ENCODE measurements at regions not wholly inside any gene's neighbourhood (a gene's known extent, or its start where the extent isn't known, plus 50 kb on each side); places are given as distances from the start of the nearest gene placed in this dataset.

DNA sequence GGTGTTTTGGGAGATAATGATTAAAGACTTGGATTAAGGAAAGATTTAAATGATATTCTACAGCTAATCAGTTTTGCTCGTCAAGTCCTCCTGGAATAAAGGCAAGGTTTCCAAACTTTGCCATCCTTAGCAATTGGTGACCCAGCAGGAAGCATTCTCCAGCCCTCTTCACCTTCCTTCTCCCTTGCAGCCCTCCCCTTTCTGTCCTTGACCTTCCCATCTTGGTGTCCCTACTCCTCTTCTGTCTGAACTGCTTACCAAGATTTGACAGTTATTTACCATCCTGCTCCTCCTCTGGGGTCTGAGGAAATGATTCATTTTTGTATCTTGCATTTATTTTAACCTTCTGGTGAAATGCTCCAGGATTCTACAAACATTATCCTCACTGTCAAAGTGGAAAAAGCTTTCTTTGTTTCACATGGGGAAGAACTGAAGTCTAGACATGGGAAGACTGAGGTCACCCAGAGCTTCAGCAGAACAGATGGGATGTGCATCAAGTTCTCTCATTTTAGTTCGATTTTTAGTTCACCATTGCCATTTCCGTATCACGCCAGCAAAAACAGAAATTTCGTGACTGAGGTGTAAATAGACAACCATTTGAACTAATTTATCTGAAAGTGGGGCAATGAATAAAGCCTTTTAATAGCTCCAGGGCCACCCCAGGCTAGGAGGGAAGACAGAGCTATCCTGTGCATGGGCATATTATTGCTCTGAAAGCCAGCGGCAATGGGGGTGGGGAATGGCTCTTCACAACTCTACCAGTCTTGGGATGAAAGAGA is 504.4 kb upstream of the PLXNA2 start:
- no peak overlapping the region for H3K4me2 ChIP-seq (ENCODE audit: insufficient read depth, low read length)
- TF ChIP-seq EZH2 (IDR thresholded peaks at IDR 0.05; ENCODE audit: borderline replicate concordance, low read depth, low read length, severe bottlenecking): no peak
- TF ChIP-seq, protein P1, sequence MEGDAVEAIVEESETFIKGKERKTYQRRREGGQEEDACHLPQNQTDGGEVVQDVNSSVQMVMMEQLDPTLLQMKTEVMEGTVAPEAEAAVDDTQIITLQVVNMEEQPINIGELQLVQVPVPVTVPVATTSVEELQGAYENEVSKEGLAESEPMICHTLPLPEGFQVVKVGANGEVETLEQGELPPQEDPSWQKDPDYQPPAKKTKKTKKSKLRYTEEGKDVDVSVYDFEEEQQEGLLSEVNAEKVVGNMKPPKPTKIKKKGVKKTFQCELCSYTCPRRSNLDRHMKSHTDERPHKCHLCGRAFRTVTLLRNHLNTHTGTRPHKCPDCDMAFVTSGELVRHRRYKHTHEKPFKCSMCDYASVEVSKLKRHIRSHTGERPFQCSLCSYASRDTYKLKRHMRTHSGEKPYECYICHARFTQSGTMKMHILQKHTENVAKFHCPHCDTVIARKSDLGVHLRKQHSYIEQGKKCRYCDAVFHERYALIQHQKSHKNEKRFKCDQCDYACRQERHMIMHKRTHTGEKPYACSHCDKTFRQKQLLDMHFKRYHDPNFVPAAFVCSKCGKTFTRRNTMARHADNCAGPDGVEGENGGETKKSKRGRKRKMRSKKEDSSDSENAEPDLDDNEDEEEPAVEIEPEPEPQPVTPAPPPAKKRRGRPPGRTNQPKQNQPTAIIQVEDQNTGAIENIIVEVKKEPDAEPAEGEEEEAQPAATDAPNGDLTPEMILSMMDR (IDR thresholded peaks at IDR 0.05; ENCODE audit: borderline replicate concordance, extremely low read depth, low read length, poor library complexity, severe bottlenecking): no peak

DNA sequence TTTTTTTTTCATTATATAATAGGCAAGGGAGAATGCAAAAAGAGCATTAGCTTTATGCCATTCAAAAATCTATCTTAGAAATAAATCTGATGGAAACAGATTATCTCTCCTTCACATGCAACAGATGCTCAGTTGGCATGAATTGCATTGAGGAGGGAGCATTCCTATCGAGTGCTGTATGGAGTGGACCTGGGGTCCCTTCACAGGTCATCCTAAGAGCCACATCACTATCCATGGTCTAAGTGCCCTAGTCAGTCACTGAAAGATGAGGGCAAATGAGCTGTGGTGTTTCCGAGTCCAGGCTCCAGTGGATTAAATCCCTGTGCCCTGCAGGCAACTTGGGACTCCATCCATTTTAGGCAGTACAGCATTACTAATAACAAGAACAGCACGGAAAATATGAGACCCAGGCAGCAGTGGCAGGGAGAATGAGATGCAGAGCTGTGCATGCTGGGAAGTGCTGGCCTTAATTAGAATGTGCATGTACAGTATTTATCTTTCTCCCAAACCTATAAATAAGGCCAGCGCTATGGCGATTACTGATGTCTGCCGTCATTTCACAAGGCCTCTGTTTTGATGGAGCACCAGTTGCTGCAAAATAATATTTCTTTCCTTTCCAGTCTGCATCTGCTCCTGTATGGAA is 512.3 kb upstream of the PLXNA2 start:
- Histone ChIP-seq H3K4me2 (ENCODE audit: insufficient read depth, low read length) (no peak overlapping the region), H3K9ac (ENCODE audit: low read depth, low read length) (no peak overlapping the region), H3K9me3 (ENCODE audit: insufficient read depth, low read length, severe bottlenecking) (no peaks in the 10 kb centered on the region), H2AFZ (ENCODE audit: low read depth, low read length) (no peak overlapping the region), H3K79me2 (ENCODE audit: insufficient read depth, low read length) (no peaks in the 10 kb centered on the region), H4K20me1 (ENCODE audit: insufficient read depth, low read length) (no peaks in the 10 kb centered on the region), H3K36me3 (ENCODE audit: insufficient read depth, low read length) (no peaks in the 10 kb centered on the region), H3K4me3 (ENCODE audit: low read depth in 1 of 2, low read length in 2 of 2) (no peak overlapping the region), H3K4me1 (ENCODE audit: insufficient read depth, low read length) (no peaks in the 10 kb centered on the region), H3K27ac (ENCODE audit: low read length) (no peak overlapping the region), H3K27me3 (ENCODE audit: insufficient read depth, low read length, poor library complexity) (no peaks in the 10 kb centered on the region)
- DNase-seq (no peak), ATAC-seq (ENCODE audit: insufficient read depth, low read depth) (no peak)
- TF ChIP-seq, protein P1 (IDR thresholded peaks at IDR 0.05; ENCODE audit: borderline replicate concordance, extremely low read depth, low read length, poor library complexity, severe bottlenecking): no peak
- TF ChIP-seq EZH2 (IDR thresholded peaks at IDR 0.05; ENCODE audit: borderline replicate concordance, low read depth, low read length, severe bottlenecking): no peak

More for the DNA sequence above, 504.4 kb upstream of the PLXNA2 start:
- ATAC-seq (ENCODE audit: insufficient read depth, low read depth) (no peak), DNase-seq (no peak)
- Histone ChIP-seq H2AFZ (ENCODE audit: low read depth, low read length) (no peak overlapping the region), H3K36me3 (ENCODE audit: insufficient read depth, low read length) (no peaks in the 10 kb centered on the region), H4K20me1 (ENCODE audit: insufficient read depth, low read length) (no peaks in the 10 kb centered on the region), H3K4me1 (ENCODE audit: insufficient read depth, low read length) (no peaks in the 10 kb centered on the region), H3K9me3 (ENCODE audit: insufficient read depth, low read length, severe bottlenecking) (no peaks in the 10 kb centered on the region), H3K4me3 (ENCODE audit: low read depth in 1 of 2, low read length in 2 of 2) (no peak overlapping the region), H3K9ac (ENCODE audit: low read depth, low read length) (no peak overlapping the region), H3K79me2 (ENCODE audit: insufficient read depth, low read length) (no peaks in the 10 kb centered on the region), H3K27ac (ENCODE audit: low read length) (no peak overlapping the region), H3K27me3 (ENCODE audit: insufficient read depth, low read length, poor library complexity) (no peaks in the 10 kb centered on the region)

DNA sequence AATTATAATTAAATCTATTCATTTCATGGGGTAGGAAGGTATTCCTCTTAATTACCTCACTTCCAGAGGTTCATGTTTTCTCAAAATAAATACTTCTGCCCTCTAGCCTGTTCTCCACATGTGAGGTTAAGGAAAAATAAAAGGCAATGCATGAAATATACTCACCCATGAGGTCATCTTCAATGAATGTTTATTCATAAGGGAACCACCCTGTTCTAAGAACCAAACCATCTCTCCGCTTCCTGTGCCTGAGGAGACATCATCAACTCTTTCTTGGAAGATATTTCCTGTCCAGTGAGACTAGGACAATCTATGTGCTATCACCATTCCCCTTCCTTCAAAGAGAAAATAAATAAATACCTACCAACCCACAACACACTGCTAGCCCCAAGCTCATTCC is 513.7 kb upstream of the PLXNA2 start:
- H3K4me1 ChIP-seq (ENCODE audit: insufficient read depth, low read length): no peaks in the 10 kb centered on the region
- H3K79me2 ChIP-seq (ENCODE audit: insufficient read depth, low read length): no peaks in the 10 kb centered on the region
- H3K4me2 ChIP-seq (ENCODE audit: insufficient read depth, low read length): no peak overlapping the region
- no peaks in the 10 kb centered on the region for H4K20me1 ChIP-seq (ENCODE audit: insufficient read depth, low read length)
- H2AFZ ChIP-seq (ENCODE audit: low read depth, low read length): no peak overlapping the region
- DNase-seq (no peak), ATAC-seq (ENCODE audit: insufficient read depth, low read depth) (no peak)
- H3K9me3 ChIP-seq (ENCODE audit: insufficient read depth, low read length, severe bottlenecking): no peaks in the 10 kb centered on the region
- H3K27ac ChIP-seq (ENCODE audit: low read length): no peak overlapping the region
- H3K4me3 ChIP-seq (ENCODE audit: low read depth in 1 of 2, low read length in 2 of 2): no peak overlapping the region
- H3K9ac ChIP-seq (ENCODE audit: low read depth, low read length): no peak overlapping the region
- H3K36me3 ChIP-seq (ENCODE audit: insufficient read depth, low read length): no peaks in the 10 kb centered on the region
- TF ChIP-seq, protein P1 (IDR thresholded peaks at IDR 0.05; ENCODE audit: borderline replicate concordance, extremely low read depth, low read length, poor library complexity, severe bottlenecking): no peak
- no peak for TF ChIP-seq EZH2 (IDR thresholded peaks at IDR 0.05; ENCODE audit: borderline replicate concordance, low read depth, low read length, severe bottlenecking)
- no peaks in the 10 kb centered on the region for H3K27me3 ChIP-seq (ENCODE audit: insufficient read depth, low read length, poor library complexity)

Measured in DND-41 (cell line).